ENCODE measurements at regions not wholly inside any gene's neighbourhood (a gene's known extent, or its start where the extent isn't known, plus 50 kb on each side); places are given as distances from the start of the nearest gene placed in this dataset.

DNA sequence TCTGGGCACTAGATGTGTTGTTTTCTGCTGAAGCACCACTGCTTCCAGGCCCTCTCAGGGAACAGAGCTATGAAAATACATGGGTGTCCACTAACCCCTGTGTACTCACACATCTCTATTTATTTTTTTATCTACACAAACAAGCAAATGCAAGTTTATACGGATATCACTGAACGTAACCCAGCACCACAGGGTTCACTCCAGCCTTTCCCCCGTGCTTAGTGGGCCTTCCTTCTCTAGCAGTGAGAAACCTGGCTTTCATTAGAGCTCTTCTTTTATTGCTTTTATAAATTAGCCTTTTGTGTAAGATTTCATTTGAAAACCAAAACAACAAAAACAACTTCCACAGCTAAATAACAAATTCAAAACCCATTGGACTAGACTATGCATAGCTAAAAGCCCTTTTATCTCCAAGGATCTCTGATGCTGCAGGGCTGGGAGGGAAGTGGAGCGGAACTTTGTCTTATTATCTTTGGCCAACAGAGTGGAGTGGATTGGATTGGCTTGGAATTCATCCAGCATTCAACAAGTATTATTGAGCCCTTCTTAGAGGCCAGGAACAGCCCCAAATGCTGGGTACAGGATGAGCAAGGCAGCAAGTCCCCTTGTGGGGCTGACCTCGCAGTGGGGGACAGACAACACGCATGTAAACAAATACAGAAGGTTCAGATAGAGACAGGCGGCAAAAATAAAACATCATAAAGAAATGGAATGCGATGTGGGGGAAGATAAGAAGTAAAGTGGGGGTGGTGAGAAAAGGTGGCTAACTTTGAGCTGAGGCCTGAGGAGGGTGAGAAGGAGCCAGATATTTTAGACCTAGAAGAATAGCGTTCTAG lies 371.8 kb upstream of the POU3F1 start:
- no peak for DNase-seq (ENCODE audit: low spot score)

- peak; percentile 3 for DNase-seq (ENCODE audit: low spot score)
These were observed 357.1 kb upstream of the POU3F1 start for GRCh38 chr1:38403667-38404066.

DNA sequence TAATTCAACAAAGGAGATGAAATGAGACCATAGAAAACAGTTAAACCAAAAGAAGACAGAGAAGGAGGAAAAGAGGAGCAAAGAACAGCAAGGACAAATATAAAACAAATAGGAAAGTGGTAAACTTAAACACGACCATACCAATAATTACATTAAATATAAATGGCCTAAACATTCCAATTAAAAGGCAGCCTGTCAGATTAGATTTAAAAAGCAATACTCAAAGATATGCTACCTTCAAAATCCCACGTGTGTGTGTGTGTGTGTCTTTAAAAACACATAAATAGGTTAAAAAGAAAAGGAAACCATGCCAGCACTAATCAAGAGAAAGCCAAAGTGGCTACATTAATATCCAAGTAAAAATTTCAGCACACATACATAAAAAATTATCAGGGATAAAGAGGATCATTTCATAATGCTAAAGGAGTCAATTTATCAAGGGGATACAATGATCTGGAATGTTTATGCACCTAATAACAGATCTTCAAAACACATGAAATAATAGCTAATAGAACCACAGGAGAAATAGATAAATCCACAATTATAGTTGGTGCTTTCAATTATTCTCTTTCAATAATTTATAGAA lies 355.7 kb upstream of the POU3F1 start:
- no peak for DNase-seq (ENCODE audit: low spot score)

DNA sequence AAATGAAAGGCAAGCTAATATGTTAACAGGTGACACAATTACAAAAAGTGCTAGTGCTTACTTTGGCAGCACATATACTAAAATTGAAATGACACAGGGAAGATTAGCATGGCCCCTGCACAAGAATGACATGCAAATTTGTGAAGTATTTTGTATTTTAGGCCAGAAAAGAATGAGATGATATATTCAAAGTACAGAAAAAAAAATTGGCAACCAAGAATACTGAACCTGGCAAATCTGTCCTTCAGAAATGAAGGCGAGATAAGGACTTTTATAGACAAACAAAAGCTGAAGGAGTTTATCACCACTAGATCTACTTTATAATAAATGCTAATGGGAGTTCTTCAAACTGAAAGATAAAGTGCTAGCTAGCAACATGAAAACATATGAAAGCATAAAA lies 350.0 kb upstream of the POU3F1 start:
- DNase-seq (ENCODE audit: low spot score): no peak

- no peak for DNase-seq (ENCODE audit: low spot score)
These were observed 347.7 kb upstream of the POU3F1 start for GRCh38 chr1:38394303-38394702.

- no peak for DNase-seq (ENCODE audit: low spot score)
These were observed 346.3 kb upstream of the POU3F1 start for GRCh38 chr1:38392861-38393260.

DNA sequence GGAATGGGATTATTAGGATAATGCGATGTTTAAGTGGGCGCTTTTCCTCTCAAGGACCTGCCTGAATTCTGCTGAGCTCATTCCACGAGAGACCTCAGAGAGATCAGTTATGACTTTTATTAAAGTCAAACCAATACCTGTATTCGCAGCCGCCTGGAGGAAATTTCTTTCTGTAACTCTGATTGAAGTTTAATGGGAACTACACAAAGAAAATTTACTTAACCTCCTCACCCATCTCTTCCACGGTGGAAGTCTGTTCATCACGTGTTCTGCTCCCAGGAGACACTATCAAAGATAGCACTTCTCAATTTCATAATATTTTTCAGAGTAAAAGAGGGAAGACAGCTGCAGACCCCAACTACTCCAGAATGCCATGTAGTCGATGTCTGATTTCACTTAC lies 334.7 kb upstream of the POU3F1 start:
- no peak for DNase-seq (ENCODE audit: low spot score)

GRCh38 chr1:38376577-38376976 lies 330.0 kb upstream of the POU3F1 start:
- DNase-seq (ENCODE audit: low spot score): no peak

- DNase-seq (ENCODE audit: low spot score): no peak
These were observed 328.4 kb upstream of the POU3F1 start for GRCh38 chr1:38375035-38375434.

GRCh38 chr1:38371505-38371844 lies 324.9 kb upstream of the POU3F1 start:
- DNase-seq (ENCODE audit: low spot score): no peak

- no peak for DNase-seq (ENCODE audit: low spot score)
These were observed 324.3 kb upstream of the POU3F1 start for GRCh38 chr1:38370716-38371504.

GRCh38 chr1:38365242-38365641 lies 318.6 kb upstream of the POU3F1 start:
- no peak for DNase-seq (ENCODE audit: low spot score)

DNA sequence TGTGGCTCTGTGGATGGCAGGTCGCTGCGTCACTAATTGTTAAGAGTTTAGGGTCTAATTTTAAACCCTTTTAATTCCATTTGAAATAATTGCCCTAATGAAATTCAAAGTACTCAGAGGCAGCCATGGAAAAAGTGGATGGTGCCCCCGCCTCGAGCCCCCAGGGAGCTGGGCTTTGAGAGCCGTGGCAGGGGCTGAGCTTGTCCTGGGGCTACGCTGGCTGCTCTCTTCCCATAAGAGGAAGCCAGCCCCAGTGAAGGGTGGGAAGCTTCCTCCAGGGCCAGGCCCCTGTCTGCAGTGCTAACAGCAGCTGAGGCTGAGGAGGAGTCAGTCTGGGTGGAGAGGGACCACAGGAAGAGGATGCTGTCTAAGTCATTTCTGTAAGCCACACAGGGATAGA lies 315.0 kb upstream of the POU3F1 start:
- no peak for DNase-seq (ENCODE audit: low spot score)

GRCh38 chr1:38360807-38361206 lies 314.2 kb upstream of the POU3F1 start:
- no peak for DNase-seq (ENCODE audit: low spot score)

GRCh38 chr1:38353956-38354355 lies 307.4 kb upstream of the POU3F1 start:
- no peak for DNase-seq (ENCODE audit: low spot score)

DNA sequence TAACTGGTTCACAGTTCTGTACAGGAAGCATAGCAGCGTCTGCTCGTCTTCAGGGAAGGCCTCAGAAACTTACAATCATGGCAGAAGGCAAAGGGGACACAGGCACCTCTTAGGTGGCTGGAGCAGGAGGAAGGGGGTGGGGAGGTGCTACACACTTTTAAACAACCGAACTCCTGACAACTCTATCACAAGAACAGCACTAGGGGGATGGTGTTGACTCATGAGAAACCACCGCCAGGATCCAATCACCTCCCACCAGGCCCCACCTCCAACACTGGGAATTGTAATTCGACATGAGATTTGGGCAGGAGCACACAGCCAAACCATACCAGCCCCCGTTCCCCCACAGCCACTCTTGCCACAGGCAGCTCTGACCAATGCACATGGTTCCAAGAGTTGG lies 306.3 kb upstream of the POU3F1 start:
- no peak for DNase-seq (ENCODE audit: low spot score)

- DNase-seq (ENCODE audit: low spot score): no peak
These were observed 301.0 kb upstream of the POU3F1 start for GRCh38 chr1:38347446-38348175.

DNA sequence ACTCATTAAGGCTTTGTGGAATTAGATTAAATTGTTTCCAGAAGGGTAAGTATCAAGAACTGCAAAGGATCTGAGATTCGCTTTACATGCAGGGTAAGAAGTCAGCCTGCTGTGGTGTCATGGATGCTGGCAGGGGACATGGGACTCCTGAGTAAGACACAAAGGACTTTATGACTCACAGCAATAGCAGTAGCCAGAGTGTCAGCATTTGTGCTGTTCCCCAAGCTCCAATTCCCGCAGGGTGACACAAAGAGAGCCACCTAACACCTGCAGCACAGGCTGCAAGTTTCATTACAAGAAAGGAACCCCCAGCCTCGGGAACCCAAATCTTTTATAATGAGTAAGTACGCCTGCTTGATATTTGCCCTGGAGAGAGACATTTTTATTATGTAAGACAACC lies 298.1 kb upstream of the POU3F1 start:
- no peak for DNase-seq (ENCODE audit: low spot score)

- DNase-seq (ENCODE audit: low spot score): no peak
These were observed 295.1 kb upstream of the POU3F1 start for GRCh38 chr1:38341694-38342093.

GRCh38 chr1:38340409-38340808 lies 293.8 kb upstream of the POU3F1 start:
- no peak for DNase-seq (ENCODE audit: low spot score)

GRCh38 chr1:38337711-38338110 lies 291.1 kb upstream of the POU3F1 start:
- no peak for DNase-seq (ENCODE audit: low spot score)

- DNase-seq (ENCODE audit: low spot score): no peak
These were observed 290.4 kb upstream of the POU3F1 start for GRCh38 chr1:38336961-38337360.

All from HT-29 (cell line).